Stimulated activated naive CD8-positive, alpha-beta T cell treated with anti-CD3 and anti-CD28 coated beads, Interleukin-15, amount 100 ng/mL, for 72 hours (primary cell): ENCODE measurements at regions not wholly inside any gene's neighbourhood (a gene's known extent, or its start where the extent isn't known, plus 50 kb on each side); places are given as distances from the start of the nearest gene placed in this dataset.

Experiments used
- ATAC-seq: fragments of 150-1000 bp; cut with Tn5 transposase; 2 replicates; pipeline ENCODE4 v1.10.0; 2021; ENCODE audit warnings: mild to moderate bottlenecking, moderate library complexity
- DNase-seq, 2 donors: peaks; one replicate each; pipeline ENCODE4 v3.0.0; 2021 to 2022
- H3K27ac Mint-ChIP-seq, 2 donors: one replicate each; pipeline ENCODE4 v1.8.0; 2022; ENCODE audit warnings: mild to moderate bottlenecking in 2 of 2, mixed read lengths in 2 of 2, moderate library complexity in 2 of 2
- H3K27me3 Mint-ChIP-seq: one replicate; pipeline ENCODE4 v1.8.0; 2022; ENCODE audit warnings: mixed read lengths
- H3K4me1 Mint-ChIP-seq: one replicate; pipeline ENCODE4 v1.8.0; 2022; ENCODE audit warnings: mild to moderate bottlenecking, mixed read lengths
- H3K4me3 Mint-ChIP-seq, 2 donors: one replicate each; pipeline ENCODE4 v1.8.0; 2022; ENCODE audit warnings: mild to moderate bottlenecking in 2 of 2, mixed read lengths in 2 of 2, moderate library complexity in 1 of 2
- H3K9me3 Mint-ChIP-seq, 2 donors: one replicate each; pipeline ENCODE4 v1.8.0; 2022; ENCODE audit warnings: mixed read lengths in 2 of 2

DNA sequence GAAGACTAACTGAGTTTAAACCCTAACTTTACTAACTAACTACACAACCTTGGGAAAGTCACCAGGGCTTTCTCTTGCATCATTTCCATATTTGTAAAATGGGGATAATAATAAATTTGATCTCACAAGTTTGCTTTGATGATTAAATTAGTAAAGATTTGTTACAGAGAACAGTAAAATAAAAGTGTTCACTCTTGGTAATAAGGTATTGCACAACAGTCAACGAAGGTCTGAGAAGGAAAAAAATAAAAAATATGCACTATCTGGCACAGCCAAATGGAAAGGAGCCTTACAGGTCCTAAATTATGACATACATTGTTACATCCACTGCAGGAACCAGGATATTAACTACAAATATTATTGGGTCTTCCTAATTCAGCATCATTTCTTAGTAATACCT lies 160.0 kb upstream of the TMEM161B start:
- Mint-ChIP-seq H3K27me3 (no peaks in the 10 kb centered on the region), H3K4me1 (no peaks in the 10 kb centered on the region), H3K27ac (no peak overlapping the region), H3K4me3 (no peak overlapping the region), H3K9me3 (no peaks in the 10 kb centered on the region)
- ATAC-seq = no peak
- DNase-seq = no peak

DNA sequence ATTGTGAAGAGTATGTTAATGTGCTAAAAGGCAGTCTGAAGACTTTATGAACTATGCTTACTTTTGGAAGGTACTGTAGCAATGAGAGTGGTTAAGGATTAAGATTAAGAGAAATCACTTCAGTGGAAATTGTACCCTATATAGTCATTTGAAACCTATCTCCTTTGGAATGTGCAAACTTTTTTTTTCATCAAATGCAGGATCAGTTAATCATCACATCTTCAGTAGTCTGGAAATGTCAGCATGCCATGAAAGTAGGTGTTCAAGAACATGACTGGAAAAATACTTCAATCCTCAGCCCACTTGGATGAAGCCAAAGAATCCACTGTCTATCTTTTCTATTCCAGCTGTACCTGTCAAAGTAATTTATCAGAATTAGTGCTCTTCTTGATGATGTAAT lies 157.8 kb upstream of the TMEM161B start:
- ATAC-seq (no peak), DNase-seq (no peak)
- H3K9me3 Mint-ChIP-seq = no peaks in the 10 kb centered on the region
- no peak overlapping the region for H3K27ac Mint-ChIP-seq
- H3K27me3 Mint-ChIP-seq = no peaks in the 10 kb centered on the region
- no peaks in the 10 kb centered on the region for H3K4me1 Mint-ChIP-seq
- no peak overlapping the region for H3K4me3 Mint-ChIP-seq

DNA sequence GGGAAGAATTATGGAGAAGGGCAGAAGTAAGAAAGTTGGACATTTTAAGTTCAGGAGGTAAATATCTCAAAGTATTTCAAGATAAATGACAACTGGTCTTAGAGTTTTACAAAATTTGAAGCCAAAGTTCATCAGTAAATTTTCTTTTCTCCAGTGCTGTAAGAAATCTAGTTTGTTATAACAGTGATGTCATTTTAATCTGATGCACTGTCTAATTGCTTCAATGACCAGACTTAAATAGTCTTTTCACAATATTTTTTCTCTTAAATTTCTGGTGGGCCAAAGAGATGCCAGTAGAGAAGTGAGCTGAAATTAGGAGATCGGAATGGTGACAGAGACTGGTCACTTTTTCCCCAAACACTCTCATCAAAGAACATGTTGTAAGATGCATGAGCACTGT lies 156.5 kb upstream of the TMEM161B start:
- DNase-seq (no peak), ATAC-seq (no peak)
- Mint-ChIP-seq H3K27me3 (no peaks in the 10 kb centered on the region), H3K27ac (no peak overlapping the region), H3K4me1 (no peaks in the 10 kb centered on the region), H3K4me3 (no peak overlapping the region), H3K9me3 (no peaks in the 10 kb centered on the region)

DNA sequence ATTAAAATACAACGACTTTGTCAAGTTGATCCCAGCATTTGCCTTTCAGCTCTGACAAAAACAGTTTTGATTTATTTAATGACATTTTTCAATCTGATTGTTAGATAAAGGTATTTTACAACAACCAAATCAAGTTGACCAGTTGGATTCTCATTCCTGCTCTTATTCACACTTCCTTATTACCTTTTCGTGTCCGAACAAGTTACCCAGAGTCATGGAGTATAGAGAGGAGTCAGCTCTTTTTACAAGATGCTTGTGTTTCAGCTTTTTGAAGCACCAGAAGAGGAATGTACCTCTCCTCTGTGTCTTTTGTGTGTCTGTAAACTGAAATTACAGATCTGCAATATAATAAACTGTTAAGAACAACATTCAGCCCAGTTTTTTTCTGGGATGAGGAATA lies 151.3 kb upstream of the TMEM161B start:
- Mint-ChIP-seq H3K9me3 (no peaks in the 10 kb centered on the region), H3K27ac (no peak overlapping the region), H3K4me3 (no peak overlapping the region), H3K4me1 (no peaks in the 10 kb centered on the region), H3K27me3 (no peaks in the 10 kb centered on the region)
- DNase-seq (no peak), ATAC-seq (no peak)

DNA sequence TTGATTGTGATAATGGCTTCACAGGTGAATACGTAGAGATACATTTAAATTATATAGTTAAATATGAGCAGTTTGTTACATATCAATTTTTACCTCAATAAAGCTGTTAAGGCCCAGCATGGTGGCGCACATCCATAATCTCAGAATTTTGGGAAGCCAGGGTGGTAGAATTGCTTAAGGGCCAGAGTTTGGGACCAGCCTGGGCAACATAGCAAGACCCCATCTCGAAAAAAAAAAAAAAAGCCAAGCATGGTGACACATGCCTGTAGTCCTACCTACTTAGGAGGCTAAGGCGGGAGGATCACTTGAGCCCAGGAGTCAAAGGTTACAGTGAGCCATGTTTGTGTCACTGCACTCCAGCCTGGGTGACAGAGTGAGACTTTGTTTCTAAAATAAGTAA lies 138.7 kb upstream of the TMEM161B start:
- DNase-seq (no peak), ATAC-seq (no peak)
- H3K4me3 Mint-ChIP-seq = no peak overlapping the region
- no peak overlapping the region for H3K27ac Mint-ChIP-seq
- no peaks in the 10 kb centered on the region for H3K9me3 Mint-ChIP-seq
- peaks cover 8% of the 10 kb centered on the region for H3K27me3 Mint-ChIP-seq
- H3K4me1 Mint-ChIP-seq = no peaks in the 10 kb centered on the region

DNA sequence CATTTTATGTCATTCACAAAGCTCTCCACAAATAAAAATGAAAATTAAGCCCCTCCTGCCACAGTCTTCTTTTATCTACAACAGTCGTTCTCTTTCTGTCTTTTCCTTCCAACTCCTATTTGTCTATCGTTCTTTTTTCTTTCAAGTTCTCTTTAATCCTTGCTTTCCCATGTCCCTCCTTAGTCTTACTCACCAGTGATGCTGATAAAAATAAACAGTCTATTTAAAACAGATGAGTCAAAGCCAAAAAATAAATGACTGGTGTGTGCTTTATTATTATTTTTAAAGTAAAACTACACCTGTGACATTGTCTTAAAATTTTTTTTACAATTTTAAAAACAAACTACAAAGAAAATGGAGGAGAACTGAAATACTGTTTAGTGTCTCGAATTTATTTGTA lies 137.1 kb upstream of the TMEM161B start:
- Mint-ChIP-seq H3K4me1 (no peaks in the 10 kb centered on the region), H3K27ac (no peak overlapping the region), H3K9me3 (no peaks in the 10 kb centered on the region), H3K4me3 (no peak overlapping the region), H3K27me3 (peaks cover 8% of the 10 kb centered on the region)
- no peak for ATAC-seq
- no peak for DNase-seq

DNA sequence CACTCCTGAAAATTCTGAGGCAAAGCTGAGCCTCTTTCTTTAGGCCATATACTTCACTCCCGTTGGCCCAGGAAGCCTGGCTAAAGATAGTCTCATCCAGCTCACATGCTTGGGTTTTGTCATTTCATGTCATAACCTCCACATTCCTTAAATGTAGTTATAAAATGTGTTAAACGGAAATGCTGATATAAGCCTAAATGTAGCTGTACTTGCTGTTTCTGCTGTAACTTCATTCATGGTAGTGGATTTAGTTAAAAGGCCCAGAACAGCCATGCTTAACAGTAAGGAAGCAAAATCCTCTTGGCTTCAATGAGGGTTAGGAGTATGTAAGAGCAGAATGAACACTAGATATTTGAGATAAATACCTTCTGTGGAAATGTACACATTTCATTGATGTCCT lies 135.8 kb upstream of the TMEM161B start:
- no peak for DNase-seq
- no peak for ATAC-seq
- Mint-ChIP-seq H3K4me3 (no peak overlapping the region), H3K27me3 (peaks cover 15% of the 10 kb centered on the region), H3K27ac (no peak overlapping the region), H3K9me3 (no peaks in the 10 kb centered on the region), H3K4me1 (no peaks in the 10 kb centered on the region)

DNA sequence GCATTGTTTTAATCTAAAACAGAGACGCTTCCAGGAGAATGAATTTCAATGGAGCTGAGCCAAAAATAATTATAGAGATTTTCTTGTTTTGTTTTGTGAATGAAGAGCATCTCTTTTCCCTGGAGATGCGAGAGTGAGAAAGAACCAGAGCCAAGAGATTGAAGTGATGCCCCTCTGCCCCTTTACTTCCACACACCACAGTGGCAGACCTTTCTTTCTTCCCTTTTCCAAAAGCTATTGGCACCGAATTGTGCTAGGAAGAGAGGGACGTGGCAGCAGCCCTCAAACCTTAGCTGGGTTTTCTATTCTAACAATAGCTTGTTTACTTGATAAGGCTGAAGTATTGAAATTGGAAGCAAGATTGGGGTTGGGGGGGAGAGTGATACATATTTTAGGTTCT lies 133.0 kb upstream of the TMEM161B start:
- Mint-ChIP-seq H3K27ac (no peak overlapping the region), H3K27me3 (peaks cover 25% of the 10 kb centered on the region)

DNA sequence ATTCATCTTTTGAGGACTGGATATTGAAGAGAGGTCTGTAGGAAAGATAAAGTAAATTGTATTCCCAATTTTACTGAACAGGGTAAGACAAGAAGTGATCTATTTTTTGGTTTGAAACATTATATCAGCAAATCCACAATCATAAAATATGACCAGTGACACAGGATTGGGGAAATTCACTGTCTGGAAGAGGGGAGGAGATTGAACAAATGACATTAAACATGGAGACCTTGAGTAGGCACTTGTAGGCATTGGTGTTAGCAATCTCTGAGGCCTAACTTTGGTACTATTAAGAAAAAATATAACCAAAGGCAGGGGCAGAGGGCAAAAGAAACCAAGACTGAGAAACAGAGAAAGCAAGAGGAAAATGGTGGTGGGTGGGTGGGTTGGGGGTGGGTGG lies 132.6 kb upstream of the TMEM161B start:
- Mint-ChIP-seq H3K4me1 (no peaks in the 10 kb centered on the region), H3K27me3 (peaks cover 25% of the 10 kb centered on the region), H3K27ac (no peak overlapping the region), H3K9me3 (no peaks in the 10 kb centered on the region), H3K4me3 (no peak overlapping the region)
- no peak for DNase-seq
- no peak for ATAC-seq

More for the DNA sequence above, 133.0 kb upstream of the TMEM161B start:
- H3K4me3 Mint-ChIP-seq = no peak overlapping the region
- DNase-seq = no peak
- no peaks in the 10 kb centered on the region for H3K9me3 Mint-ChIP-seq
- no peak for ATAC-seq
- H3K4me1 Mint-ChIP-seq = no peaks in the 10 kb centered on the region

DNA sequence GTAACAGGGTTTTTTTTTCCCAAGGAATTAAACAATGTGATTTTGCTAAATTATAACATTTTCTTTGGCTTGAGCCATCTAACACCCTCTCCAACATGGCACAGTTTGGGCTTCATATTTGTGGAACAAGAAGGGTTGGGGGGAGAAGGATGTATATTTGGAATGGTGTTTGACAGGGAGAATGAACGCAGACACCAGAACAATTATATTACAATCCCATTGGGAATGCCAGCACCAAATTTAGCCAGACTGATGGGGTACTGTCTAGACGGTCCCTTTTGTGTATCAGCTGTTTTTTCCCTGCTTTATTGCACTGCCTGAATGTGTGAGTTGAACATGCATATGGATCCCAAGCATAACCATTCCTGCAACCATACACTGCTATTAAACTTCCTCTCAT lies 130.9 kb upstream of the TMEM161B start:
- H3K27me3 Mint-ChIP-seq = peaks cover 17% of the 10 kb centered on the region
- ATAC-seq (no peak), DNase-seq (no peak)
- H3K4me1 Mint-ChIP-seq = no peaks in the 10 kb centered on the region
- H3K27ac Mint-ChIP-seq = no peak overlapping the region
- H3K4me3 Mint-ChIP-seq = no peak overlapping the region
- H3K9me3 Mint-ChIP-seq = no peaks in the 10 kb centered on the region

DNA sequence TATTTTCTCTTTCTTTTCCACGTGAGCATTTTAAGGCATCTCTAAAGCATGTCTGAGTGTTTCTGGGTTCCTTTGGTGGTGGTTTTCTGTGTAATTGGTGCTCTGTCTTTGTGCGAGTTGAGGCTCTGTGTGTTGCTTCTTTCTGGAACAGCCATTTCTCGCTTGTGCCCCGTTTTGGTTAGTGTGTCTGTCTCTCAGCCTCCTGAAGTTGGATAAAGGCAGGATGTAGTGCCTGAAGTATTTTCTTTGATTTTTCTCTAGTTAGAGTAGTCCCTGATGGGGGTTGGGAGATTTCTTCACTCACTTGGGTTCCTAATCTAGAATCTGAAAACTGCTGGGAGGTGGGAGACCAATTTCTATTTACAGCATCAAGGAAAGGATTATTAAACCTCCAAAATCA lies 129.7 kb upstream of the TMEM161B start:
- DNase-seq = no peak
- peaks cover 17% of the 10 kb centered on the region for H3K27me3 Mint-ChIP-seq
- ATAC-seq = no peak

DNA sequence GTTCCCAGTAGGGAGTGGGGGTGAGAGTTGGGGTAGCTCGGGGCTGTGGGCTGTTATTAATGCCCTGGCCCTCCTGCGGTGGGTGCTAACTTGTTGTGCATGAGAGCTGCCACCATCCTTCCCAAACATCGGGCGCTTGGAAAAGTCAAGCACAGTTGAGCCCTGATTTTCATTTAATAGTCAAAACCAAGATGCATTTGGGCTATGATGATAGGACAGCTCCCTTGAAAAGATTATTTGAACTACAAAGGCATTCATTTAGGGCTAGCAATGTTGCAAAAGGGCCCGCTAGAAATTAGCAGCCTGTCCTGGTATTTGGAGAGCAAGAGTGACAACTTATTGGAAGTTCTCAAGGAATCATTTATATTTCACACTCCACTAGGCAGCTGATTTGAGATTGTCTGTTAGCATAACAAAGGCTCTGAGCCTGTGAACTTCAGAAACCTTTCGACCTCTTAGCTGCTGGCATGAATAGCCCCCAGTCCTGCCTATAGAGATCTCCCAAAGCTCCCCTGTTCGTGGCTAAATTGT lies 128.2 kb upstream of the TMEM161B start:
- DNase-seq (no peak), ATAC-seq (no peak)
- H3K27me3 Mint-ChIP-seq = peaks cover 17% of the 10 kb centered on the region
- H3K27ac Mint-ChIP-seq = no peak overlapping the region
- H3K4me1 Mint-ChIP-seq = no peaks in the 10 kb centered on the region
- no peak overlapping the region for H3K4me3 Mint-ChIP-seq
- H3K9me3 Mint-ChIP-seq = no peaks in the 10 kb centered on the region

More for the DNA sequence above, 129.7 kb upstream of the TMEM161B start:
- Mint-ChIP-seq H3K9me3 (no peaks in the 10 kb centered on the region), H3K4me1 (no peaks in the 10 kb centered on the region), H3K27ac (no peak overlapping the region), H3K4me3 (no peak overlapping the region)

DNA sequence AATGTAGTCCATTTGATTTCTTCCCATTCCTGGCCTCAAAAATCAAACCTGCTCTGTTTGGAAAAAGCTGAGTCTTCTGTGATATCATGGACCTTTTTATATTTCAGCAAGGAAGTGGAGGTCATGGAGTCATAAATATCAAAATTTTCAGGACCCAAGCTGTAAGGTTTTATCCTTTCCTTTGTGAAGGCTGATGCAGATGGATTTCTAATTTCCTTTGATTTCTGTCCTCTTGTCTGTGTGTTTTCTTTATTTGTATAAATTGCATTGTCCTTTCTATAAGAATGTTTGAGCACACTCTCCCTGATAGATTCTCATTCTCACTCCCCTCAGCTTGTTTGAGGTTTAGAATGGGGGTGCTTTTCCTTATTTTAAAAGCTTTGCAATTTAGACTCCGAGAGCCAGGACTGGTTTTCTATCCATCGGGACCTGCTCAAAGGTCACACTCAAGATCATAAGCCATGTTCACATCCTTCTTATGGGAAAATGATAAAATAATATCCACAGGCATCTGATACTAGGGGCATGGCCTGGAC lies 127.4 kb upstream of the TMEM161B start:
- Mint-ChIP-seq H3K27ac (no peak overlapping the region), H3K4me1 (no peaks in the 10 kb centered on the region), H3K9me3 (no peaks in the 10 kb centered on the region), H3K4me3 (no peak overlapping the region), H3K27me3 (peaks cover 17% of the 10 kb centered on the region)
- DNase-seq (no peak), ATAC-seq (no peak)

DNA sequence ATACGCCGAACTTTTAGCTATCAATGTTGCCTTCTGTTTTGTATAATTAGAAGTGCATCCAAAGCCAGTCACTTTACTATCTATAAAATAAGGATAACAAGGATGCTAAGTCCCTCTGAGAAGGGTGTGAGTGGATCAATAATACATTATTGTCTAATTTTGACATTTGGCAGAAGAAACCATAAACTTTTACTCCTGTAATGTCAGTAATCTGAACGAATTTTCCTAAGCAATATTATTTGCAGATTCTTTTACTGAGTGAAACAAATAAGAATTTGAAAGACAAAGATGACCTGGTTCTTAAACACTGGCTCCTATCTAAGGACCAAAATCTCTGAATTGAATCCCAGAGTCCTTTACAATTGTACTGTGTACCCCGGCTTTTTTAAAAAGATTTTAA lies 126.6 kb upstream of the TMEM161B start:
- no peaks in the 10 kb centered on the region for H3K9me3 Mint-ChIP-seq
- no peak overlapping the region for H3K27ac Mint-ChIP-seq
- DNase-seq (no peak), ATAC-seq (no peak)
- no peak overlapping the region for H3K4me3 Mint-ChIP-seq
- no peaks in the 10 kb centered on the region for H3K4me1 Mint-ChIP-seq
- peaks cover 14% of the 10 kb centered on the region for H3K27me3 Mint-ChIP-seq

DNA sequence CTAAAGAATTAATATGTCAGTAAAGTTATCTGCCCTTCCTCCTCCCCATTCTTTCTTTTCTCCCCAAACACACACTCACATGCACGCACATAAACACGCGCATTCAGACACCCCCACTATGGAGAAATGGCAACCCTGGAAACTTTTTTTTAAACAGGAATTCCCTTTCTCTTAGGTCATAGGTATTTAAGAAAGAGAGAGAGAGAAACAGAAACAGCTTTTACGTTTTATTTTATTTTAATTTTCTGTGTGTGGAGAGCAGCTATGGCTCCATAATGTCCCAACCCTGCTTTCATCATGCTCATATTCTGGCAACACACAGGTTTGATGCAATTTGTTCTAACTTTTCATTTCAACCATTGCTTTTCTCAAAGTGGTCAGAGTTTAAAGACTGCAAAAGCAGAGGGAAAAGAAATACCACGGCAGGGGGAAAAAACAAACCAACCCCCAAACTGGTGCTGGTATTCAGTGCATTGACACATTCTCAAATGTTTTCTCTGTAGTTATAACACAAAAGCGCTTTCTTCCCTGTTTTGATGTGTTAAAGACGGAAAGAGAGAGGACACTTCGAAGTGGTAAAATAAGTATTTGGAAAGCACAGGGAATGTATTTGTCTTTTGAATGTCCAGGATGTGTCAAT lies 126.0 kb upstream of the TMEM161B start:
- no peak overlapping the region for H3K4me3 Mint-ChIP-seq
- H3K9me3 Mint-ChIP-seq = no peaks in the 10 kb centered on the region
- no peaks in the 10 kb centered on the region for H3K4me1 Mint-ChIP-seq
- DNase-seq (no peak), ATAC-seq (no peak)
- no peak overlapping the region for H3K27ac Mint-ChIP-seq
- H3K27me3 Mint-ChIP-seq = peaks cover 17% of the 10 kb centered on the region

DNA sequence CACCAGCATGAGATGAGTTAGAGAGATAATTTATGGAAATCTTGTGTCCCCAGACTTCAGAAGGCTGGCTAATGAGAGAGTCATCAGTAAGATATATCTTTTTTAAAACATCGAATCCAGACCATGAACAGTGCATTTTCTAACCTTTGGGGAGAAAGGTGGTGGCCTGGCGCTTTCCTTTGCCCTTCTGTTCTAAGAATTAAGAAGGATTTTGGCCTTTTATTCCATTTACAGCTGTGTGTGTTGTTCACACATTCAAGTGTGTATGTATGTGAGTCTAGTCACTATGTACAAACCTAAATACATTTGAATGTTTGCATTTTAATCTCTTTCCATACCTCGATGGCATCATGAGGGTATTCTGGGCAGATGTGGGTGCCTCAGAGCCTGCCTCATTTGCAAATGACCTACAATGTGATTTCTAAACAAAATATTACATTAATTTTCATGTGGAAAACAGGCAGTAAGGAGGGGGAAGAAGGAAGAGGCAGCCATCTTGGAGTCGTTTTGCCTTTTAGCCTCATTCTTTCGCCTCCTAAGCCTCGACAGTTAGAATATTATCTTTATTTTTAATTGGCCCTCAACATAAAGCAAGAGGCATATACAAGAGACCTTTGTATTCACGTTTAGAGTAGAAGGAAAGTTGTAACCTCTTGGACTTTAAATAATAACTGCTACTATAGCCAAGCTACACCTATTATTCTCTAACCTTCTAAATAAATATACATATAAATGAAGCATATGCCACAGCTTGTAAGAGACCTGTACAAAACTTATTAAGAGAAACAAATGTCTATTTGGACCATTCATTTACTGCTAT lies 125.3 kb upstream of the TMEM161B start:
- ATAC-seq (no peak), DNase-seq (no peak)
- H3K9me3 Mint-ChIP-seq = no peaks in the 10 kb centered on the region
- no peak overlapping the region for H3K4me3 Mint-ChIP-seq
- H3K27me3 Mint-ChIP-seq = peaks cover 24% of the 10 kb centered on the region
- no peaks in the 10 kb centered on the region for H3K4me1 Mint-ChIP-seq
- no peak overlapping the region for H3K27ac Mint-ChIP-seq
